Colonic mucosa (tissue), 4 donors: ENCODE measurements at regions not wholly inside any gene's neighbourhood (a gene's known extent, or its start where the extent isn't known, plus 50 kb on each side); places are given as distances from the start of the nearest gene placed in this dataset.

Source experiments
- DNase-seq: peaks from one replicate; pipeline ENCODE4 v3.0.0-alpha.2; 2020
- H3K27ac ChIP-seq: fragments of 200-600 bp; one replicate; pipeline ENCODE4 v1.8.0; 2021
- H3K27me3 ChIP-seq: fragments of 200-600 bp; one replicate; pipeline ENCODE4 v1.8.0; 2021
- H3K36me3 ChIP-seq: fragments of 200-600 bp; one replicate; pipeline ENCODE4 v1.8.0; 2021
- H3K4me1 ChIP-seq: fragments of 200-600 bp; one replicate; pipeline ENCODE4 v1.8.0; 2021; ENCODE audit warnings: mild to moderate bottlenecking
- H3K4me3 ChIP-seq: fragments of 200-600 bp; one replicate; pipeline ENCODE4 v1.8.0; 2021
- H3K9ac ChIP-seq, 2 donors: one replicate each; pipeline ENCODE4 v1.7.0; 2013; ENCODE audit warnings: control low read depth in 2 of 2, low read depth in 2 of 2, low read length in 2 of 2
- H3K9me3 ChIP-seq: fragments of 200-600 bp; one replicate; pipeline ENCODE4 v1.8.0; 2021
- CTCF ChIP-seq: fragments of 200-600 bp; IDR thresholded peaks from one replicate; pipeline ENCODE4 v1.8.0; 2022; ENCODE audit warnings: antibody characterized with exemption, mild to moderate bottlenecking
- intact Hi-C: fragments of 100-400 bp; cut with DNase I; formaldehyde crosslinking; loops from one replicate; pipeline ENCODE4 v1.14.1; 2022
- donor health status: healthy.
- donor health status: DM: no; HTN: no; CAD: no.
- donor health status: DM: no; HTN: no; CAD: no.

DNA sequence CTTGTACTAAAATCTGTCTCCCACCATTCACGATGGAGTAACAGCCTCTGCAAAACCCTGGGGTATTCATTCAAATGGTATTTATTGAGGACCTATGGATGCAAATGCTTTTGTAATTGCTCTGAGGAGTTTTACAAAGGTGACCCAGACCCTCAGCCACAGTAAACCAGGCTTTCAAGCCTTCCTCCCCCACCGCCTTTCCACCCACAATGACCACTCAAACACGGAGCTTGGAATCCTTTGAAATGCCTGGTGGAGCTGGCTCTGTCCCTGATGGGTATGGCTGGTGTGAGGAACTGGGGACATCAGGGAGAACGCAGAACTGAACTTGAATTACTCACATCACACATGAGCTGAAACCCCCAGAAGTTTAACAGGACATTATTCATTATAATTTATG, 246.4 kb downstream of the CDH26 start:
- H3K27ac ChIP-seq = no peak overlapping the region
- no peak overlapping the region for H3K4me3 ChIP-seq
- H3K9me3 ChIP-seq = no peaks in the 10 kb centered on the region
- no peak for TF ChIP-seq CTCF
- intact Hi-C loops = no loop called here
- no peak for DNase-seq
- H3K9ac ChIP-seq = no peak overlapping the region
- H3K4me1 ChIP-seq = no peaks in the 10 kb centered on the region
- H3K36me3 ChIP-seq = no peaks in the 10 kb centered on the region
- H3K27me3 ChIP-seq = no peaks in the 10 kb centered on the region

GRCh38 chr20:60206259-60206658, 248.0 kb downstream of the CDH26 start:
- no peak for TF ChIP-seq CTCF
- intact Hi-C loops = no loop called here
- H3K36me3 ChIP-seq = no peaks in the 10 kb centered on the region
- no peaks in the 10 kb centered on the region for H3K4me1 ChIP-seq
- no peak for DNase-seq
- no peak overlapping the region for H3K4me3 ChIP-seq
- H3K9ac ChIP-seq = no peak overlapping the region
- no peak overlapping the region for H3K27ac ChIP-seq
- H3K27me3 ChIP-seq = no peaks in the 10 kb centered on the region
- H3K9me3 ChIP-seq = no peaks in the 10 kb centered on the region

- Histone ChIP-seq H3K27ac (no peak overlapping the region), H3K36me3 (no peaks in the 10 kb centered on the region), H3K9ac (no peak overlapping the region), H3K9me3 (no peaks in the 10 kb centered on the region), H3K4me1 (no peaks in the 10 kb centered on the region), H3K27me3 (no peaks in the 10 kb centered on the region), H3K4me3 (no peak overlapping the region)
- intact Hi-C loops = no loop called here
- DNase-seq = no peak
- no peak for TF ChIP-seq CTCF
Measured at GRCh38 chr20:60209048-60209447, 250.8 kb downstream of the CDH26 start.

GRCh38 chr20:60210779-60211617, 252.8 kb downstream of the CDH26 start:
- H3K36me3 ChIP-seq = no peaks in the 10 kb centered on the region
- H3K4me3 ChIP-seq = no peak overlapping the region
- no peak overlapping the region for H3K9ac ChIP-seq
- peak; percentile 74 for TF ChIP-seq CTCF
- DNase-seq = peak; percentile 49
- no peaks in the 10 kb centered on the region for H3K4me1 ChIP-seq
- no peak overlapping the region for H3K27ac ChIP-seq
- H3K27me3 ChIP-seq = no peaks in the 10 kb centered on the region
- no peaks in the 10 kb centered on the region for H3K9me3 ChIP-seq
- intact Hi-C loops = loop anchor here (5.0 to 10.0 kb wide), 3 partner anchors 151 to 1014 kb away; no protein-coding TSS in a partner anchor

- no peak overlapping the region for H3K4me3 ChIP-seq
- TF ChIP-seq CTCF = no peak
- H3K4me1 ChIP-seq = no peaks in the 10 kb centered on the region
- no peak for DNase-seq
- H3K9ac ChIP-seq = no peak overlapping the region
- intact Hi-C loops = loop anchor here (5.0 to 10.0 kb wide), 3 partner anchors 150 to 1013 kb away; no protein-coding TSS in a partner anchor
- H3K27ac ChIP-seq = no peak overlapping the region
- H3K27me3 ChIP-seq = no peaks in the 10 kb centered on the region
- H3K36me3 ChIP-seq = no peaks in the 10 kb centered on the region
- H3K9me3 ChIP-seq = no peaks in the 10 kb centered on the region
Measured at GRCh38 chr20:60211618-60212463, 253.6 kb downstream of the CDH26 start.
